Left lung (tissue), 4 donors: ENCODE measurements at regions not wholly inside any gene's neighbourhood (a gene's known extent, or its start where the extent isn't known, plus 50 kb on each side); places are given as distances from the start of the nearest gene placed in this dataset.

Experiments
- ATAC-seq: fragments of 200-7000 bp; cut with Tn5 transposase; one replicate; pipeline ENCODE4 v1.9.1; 2020; ENCODE audit warnings: moderate library complexity
- DNase-seq, 4 donors: peaks; one replicate each; pipeline ENCODE4 v3.0.0-alpha.2; 2013 to 2020
- H3K27ac ChIP-seq, 2 donors: fragments of 200-600 bp; sonication (generic) in 1 of 2; one replicate each; pipeline versions ENCODE4 v1.5.0 to v1.8.0; 2020 to 2021
- H3K27me3 ChIP-seq, 2 donors: fragments of 200-600 bp; sonication (generic) in 1 of 2; one replicate each; pipeline versions ENCODE4 v1.5.0 to v1.8.0; 2020 to 2021
- H3K36me3 ChIP-seq, 2 donors: fragments of 200-600 bp; sonication (generic) in 1 of 2; one replicate each; pipeline versions ENCODE4 v1.5.0 to v1.8.0; 2020 to 2021
- H3K4me1 ChIP-seq, 2 donors: fragments of 200-600 bp; one replicate each; pipeline ENCODE4 v1.8.0; 2021
- H3K4me3 ChIP-seq, 2 donors: fragments of 200-600 bp; sonication (generic) in 1 of 2; one replicate each; pipeline versions ENCODE4 v1.5.0 to v1.8.0; 2020 to 2021; ENCODE audit warnings: mild to moderate bottlenecking in 1 of 2
- H3K9me3 ChIP-seq, 2 donors: fragments of 200-600 bp; sonication (generic) in 1 of 2; one replicate each; pipeline versions ENCODE4 v1.5.0 to v1.8.0; 2020 to 2021
- intact Hi-C, 2 donors: fragments of 100-400 bp; cut with DNase I; formaldehyde crosslinking; loops; one replicate each; pipeline versions ENCODE4 v1.11.2 to v1.14.2; 2022
- TF ChIP-seq, protein P1 (sequence below), 2 donors: fragments of 200-600 bp; sonication (generic) in 1 of 2; IDR thresholded peaks; one replicate each; pipeline versions ENCODE4 v1.5.0 to v1.8.0; 2021; ENCODE audit warnings: antibody characterized with exemption in 2 of 2
- donor health status: DM: no; HTN: yes; CAD: no.
- donor health status: DM: no; HTN: no; CAD: no.

DNA sequence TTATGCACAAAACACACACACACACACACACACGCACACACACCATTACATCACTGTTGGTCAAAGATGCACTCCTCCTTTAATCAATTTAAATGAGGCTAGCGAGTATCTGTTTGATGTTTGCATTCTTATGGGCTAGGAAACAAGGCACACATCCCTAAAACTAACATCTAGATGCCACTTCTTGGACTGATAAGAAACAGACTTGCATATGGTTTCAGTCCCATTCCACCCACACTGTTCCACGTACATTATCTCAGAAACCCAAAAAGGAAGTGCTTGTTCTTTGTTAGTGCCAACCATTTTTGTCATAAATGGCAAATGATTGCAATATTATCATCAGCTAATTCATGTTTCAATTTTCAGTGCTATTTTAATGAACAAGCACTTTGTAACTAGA is 69.5 kb downstream of the CCR1 start:
- no peak overlapping the region for H3K27ac ChIP-seq
- TF ChIP-seq, protein P1, sequence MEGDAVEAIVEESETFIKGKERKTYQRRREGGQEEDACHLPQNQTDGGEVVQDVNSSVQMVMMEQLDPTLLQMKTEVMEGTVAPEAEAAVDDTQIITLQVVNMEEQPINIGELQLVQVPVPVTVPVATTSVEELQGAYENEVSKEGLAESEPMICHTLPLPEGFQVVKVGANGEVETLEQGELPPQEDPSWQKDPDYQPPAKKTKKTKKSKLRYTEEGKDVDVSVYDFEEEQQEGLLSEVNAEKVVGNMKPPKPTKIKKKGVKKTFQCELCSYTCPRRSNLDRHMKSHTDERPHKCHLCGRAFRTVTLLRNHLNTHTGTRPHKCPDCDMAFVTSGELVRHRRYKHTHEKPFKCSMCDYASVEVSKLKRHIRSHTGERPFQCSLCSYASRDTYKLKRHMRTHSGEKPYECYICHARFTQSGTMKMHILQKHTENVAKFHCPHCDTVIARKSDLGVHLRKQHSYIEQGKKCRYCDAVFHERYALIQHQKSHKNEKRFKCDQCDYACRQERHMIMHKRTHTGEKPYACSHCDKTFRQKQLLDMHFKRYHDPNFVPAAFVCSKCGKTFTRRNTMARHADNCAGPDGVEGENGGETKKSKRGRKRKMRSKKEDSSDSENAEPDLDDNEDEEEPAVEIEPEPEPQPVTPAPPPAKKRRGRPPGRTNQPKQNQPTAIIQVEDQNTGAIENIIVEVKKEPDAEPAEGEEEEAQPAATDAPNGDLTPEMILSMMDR (IDR thresholded peaks at IDR 0.05): no peak
- no peaks in the 10 kb centered on the region for H3K9me3 ChIP-seq
- ATAC-seq: no peak
- no peaks in the 10 kb centered on the region for H3K27me3 ChIP-seq
- peaks cover 0 to 29% of the 10 kb centered on the region in 2 donors for H3K4me1 ChIP-seq
- H3K4me3 ChIP-seq: no peak overlapping the region
- intact Hi-C loops: no loop called here
- no peak for DNase-seq
- H3K36me3 ChIP-seq: no peaks in the 10 kb centered on the region

DNA sequence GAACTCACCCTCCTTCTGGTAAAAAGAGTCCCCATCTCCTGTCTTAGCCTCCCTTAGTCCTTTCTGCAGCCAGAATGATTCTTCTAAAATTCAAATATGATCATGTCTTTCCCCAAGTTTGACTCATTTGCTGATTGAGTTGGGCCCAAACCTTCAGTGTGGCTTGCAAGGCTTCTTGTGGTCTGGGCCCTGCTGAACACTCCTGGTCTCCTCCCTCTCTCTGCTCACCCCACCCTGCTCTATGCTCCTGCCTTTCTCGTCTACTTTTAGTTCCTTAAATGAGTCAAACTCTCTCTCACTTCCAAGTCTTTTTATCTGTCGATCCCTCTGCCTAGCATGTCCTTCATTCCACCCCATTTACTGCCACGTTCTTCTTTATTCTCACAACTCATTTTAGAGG is 72.6 kb downstream of the CCR1 start:
- Histone ChIP-seq H3K4me3 (no peak overlapping the region), H3K27ac (peak overlapping the region in 1 of 2 donors; percentile 48), H3K4me1 (peaks cover 0 to 42% of the 10 kb centered on the region in 2 donors), H3K9me3 (no peaks in the 10 kb centered on the region), H3K27me3 (no peaks in the 10 kb centered on the region), H3K36me3 (no peaks in the 10 kb centered on the region)
- ATAC-seq (peak; percentile 68), DNase-seq (no peak)
- TF ChIP-seq, protein P1 (IDR thresholded peaks at IDR 0.05): no peak
- intact Hi-C loops: no loop called here

DNA sequence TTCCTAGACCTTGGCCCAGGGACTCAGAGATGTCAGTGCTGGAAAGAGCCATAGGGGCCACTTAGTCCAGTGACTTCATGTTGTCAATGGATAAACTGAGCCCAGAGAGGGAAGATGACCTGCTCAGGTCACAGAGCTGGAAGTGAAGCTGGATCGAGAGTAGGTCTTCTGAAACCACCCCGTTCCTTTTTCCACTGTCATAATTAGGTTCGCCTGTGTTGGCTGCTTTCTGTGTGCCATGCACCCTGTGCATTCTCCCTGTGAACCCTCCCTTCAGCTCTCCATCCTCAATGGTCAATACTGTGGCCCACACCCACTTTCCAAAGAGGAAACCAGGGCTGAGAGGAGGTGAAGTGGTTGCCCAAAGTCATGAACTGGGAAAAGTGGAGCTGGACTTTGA is 74.8 kb downstream of the CCR1 start:
- H3K4me3 ChIP-seq: no peak overlapping the region
- H3K27ac ChIP-seq: peak overlapping the region in 1 of 2 donors; percentile 95
- H3K27me3 ChIP-seq: no peaks in the 10 kb centered on the region
- intact Hi-C loops: no loop called here
- no peaks in the 10 kb centered on the region for H3K9me3 ChIP-seq
- TF ChIP-seq, protein P1 (IDR thresholded peaks at IDR 0.05): no peak
- no peak for DNase-seq
- no peak for ATAC-seq
- peaks cover 0 to 60% of the 10 kb centered on the region in 2 donors for H3K4me1 ChIP-seq
- no peaks in the 10 kb centered on the region for H3K36me3 ChIP-seq

DNA sequence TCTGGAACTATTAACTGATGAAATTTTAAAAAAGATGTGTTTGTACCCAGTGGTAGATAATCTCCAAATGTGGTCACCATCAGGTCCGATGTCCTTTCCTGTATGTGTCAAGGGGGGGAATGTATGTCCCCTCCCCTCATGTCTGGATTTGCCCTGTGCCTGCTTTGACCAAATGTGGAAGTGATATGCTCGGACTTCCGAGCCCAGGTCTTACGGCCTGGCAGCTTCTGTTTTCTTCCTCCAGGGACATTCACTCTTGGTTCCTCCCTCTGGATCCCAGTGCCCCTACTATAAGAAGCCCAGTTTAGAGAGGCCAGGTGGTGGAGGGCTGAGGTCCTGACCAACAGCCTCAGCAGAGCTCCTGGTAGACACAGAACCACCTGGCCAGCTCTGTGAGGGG is 75.5 kb downstream of the CCR1 start:
- no peak for DNase-seq
- H3K4me1 ChIP-seq: peaks cover 0 to 65% of the 10 kb centered on the region in 2 donors
- H3K27ac ChIP-seq: peak overlapping the region in 1 of 2 donors; percentile 95
- H3K4me3 ChIP-seq: no peak overlapping the region
- ATAC-seq: peak; percentile 34
- no peaks in the 10 kb centered on the region for H3K36me3 ChIP-seq
- H3K27me3 ChIP-seq: no peaks in the 10 kb centered on the region
- intact Hi-C loops: no loop called here
- H3K9me3 ChIP-seq: no peaks in the 10 kb centered on the region
- TF ChIP-seq, protein P1 (IDR thresholded peaks at IDR 0.05): no peak

DNA sequence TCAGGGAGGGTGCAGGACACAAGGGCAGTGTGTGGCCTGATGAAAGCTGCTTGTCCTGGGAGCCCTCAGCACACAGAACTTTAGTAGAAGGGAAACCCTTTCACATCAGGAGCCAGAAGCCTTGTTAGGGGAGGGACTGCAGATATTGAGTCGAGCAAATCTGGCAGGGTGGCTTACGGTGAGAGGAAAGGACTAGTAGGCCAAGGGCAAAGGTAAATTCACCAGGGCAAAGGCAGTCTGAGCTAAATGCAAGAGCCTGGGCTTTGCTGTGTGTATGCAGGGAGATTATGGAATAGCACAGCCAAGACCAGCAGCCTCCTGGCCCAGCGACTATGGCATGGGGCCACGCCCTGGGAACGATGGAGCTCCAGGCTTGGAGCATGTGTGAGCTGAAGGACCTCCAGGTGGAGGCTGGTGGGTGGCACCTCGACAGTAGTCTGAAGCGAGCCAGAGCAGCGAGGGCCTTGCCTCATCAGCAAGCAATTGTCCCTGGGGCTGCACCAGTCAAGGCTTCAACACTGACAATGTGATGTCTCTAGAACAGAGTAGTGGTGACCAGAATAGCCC is 76.1 kb downstream of the CCR1 start:
- Histone ChIP-seq H3K4me1 (peaks cover 0 to 70% of the 10 kb centered on the region in 2 donors), H3K4me3 (no peak overlapping the region), H3K36me3 (no peaks in the 10 kb centered on the region), H3K9me3 (no peaks in the 10 kb centered on the region), H3K27me3 (no peaks in the 10 kb centered on the region), H3K27ac (peak overlapping the region in 1 of 2 donors; percentile 95)
- intact Hi-C loops: no loop called here
- TF ChIP-seq, protein P1 (IDR thresholded peaks at IDR 0.05): no peak
- DNase-seq (peak in 1 of 4 donors; percentile 69), ATAC-seq (no peak)
